ENCODE measurements at regions not wholly inside any gene's neighbourhood (a gene's known extent, or its start where the extent isn't known, plus 50 kb on each side); places are given as distances from the start of the nearest gene placed in this dataset.

GRCh38 chr20:17863577-17864292 is 104.9 kb downstream of the SNX5 start (continued):
- TF ChIP-seq GPBP1L1 (CRISPR knock-in tag; IDR thresholded peaks at IDR 0.05) (no peak), CHCHD3 (CRISPR knock-in tag; IDR thresholded peaks at IDR 0.05) (0 out of 2 replicates have a peak, but pooled peaks have one; percentile 2), KLF16 (CRISPR knock-in tag; IDR thresholded peaks at IDR 0.05) (peak in 1 of 2 experiments; percentile 97; a peak in 2 of 4 replicates), WIZ (CRISPR knock-in tag; IDR thresholded peaks at IDR 0.05) (0 out of 2 replicates have a peak, but pooled peaks have one; percentile 56), ZNF432 (CRISPR knock-in tag; IDR thresholded peaks at IDR 0.05; ENCODE audit: borderline replicate concordance) (no peak), RBM39 (IDR thresholded peaks at IDR 0.05; ENCODE audit: low read depth, low read length, poor library complexity, severe bottlenecking) (peak; percentile 55), NONO (IDR thresholded peaks at IDR 0.05) (no peak), NONO (CRISPR knock-in tag; conservative IDR thresholded peaks at IDR 0.05) (peak; percentile 100), DNMT1 (CRISPR knock-in tag; IDR thresholded peaks at IDR 0.05) (no peak)
- TF ChIP-seq, protein P1, sequence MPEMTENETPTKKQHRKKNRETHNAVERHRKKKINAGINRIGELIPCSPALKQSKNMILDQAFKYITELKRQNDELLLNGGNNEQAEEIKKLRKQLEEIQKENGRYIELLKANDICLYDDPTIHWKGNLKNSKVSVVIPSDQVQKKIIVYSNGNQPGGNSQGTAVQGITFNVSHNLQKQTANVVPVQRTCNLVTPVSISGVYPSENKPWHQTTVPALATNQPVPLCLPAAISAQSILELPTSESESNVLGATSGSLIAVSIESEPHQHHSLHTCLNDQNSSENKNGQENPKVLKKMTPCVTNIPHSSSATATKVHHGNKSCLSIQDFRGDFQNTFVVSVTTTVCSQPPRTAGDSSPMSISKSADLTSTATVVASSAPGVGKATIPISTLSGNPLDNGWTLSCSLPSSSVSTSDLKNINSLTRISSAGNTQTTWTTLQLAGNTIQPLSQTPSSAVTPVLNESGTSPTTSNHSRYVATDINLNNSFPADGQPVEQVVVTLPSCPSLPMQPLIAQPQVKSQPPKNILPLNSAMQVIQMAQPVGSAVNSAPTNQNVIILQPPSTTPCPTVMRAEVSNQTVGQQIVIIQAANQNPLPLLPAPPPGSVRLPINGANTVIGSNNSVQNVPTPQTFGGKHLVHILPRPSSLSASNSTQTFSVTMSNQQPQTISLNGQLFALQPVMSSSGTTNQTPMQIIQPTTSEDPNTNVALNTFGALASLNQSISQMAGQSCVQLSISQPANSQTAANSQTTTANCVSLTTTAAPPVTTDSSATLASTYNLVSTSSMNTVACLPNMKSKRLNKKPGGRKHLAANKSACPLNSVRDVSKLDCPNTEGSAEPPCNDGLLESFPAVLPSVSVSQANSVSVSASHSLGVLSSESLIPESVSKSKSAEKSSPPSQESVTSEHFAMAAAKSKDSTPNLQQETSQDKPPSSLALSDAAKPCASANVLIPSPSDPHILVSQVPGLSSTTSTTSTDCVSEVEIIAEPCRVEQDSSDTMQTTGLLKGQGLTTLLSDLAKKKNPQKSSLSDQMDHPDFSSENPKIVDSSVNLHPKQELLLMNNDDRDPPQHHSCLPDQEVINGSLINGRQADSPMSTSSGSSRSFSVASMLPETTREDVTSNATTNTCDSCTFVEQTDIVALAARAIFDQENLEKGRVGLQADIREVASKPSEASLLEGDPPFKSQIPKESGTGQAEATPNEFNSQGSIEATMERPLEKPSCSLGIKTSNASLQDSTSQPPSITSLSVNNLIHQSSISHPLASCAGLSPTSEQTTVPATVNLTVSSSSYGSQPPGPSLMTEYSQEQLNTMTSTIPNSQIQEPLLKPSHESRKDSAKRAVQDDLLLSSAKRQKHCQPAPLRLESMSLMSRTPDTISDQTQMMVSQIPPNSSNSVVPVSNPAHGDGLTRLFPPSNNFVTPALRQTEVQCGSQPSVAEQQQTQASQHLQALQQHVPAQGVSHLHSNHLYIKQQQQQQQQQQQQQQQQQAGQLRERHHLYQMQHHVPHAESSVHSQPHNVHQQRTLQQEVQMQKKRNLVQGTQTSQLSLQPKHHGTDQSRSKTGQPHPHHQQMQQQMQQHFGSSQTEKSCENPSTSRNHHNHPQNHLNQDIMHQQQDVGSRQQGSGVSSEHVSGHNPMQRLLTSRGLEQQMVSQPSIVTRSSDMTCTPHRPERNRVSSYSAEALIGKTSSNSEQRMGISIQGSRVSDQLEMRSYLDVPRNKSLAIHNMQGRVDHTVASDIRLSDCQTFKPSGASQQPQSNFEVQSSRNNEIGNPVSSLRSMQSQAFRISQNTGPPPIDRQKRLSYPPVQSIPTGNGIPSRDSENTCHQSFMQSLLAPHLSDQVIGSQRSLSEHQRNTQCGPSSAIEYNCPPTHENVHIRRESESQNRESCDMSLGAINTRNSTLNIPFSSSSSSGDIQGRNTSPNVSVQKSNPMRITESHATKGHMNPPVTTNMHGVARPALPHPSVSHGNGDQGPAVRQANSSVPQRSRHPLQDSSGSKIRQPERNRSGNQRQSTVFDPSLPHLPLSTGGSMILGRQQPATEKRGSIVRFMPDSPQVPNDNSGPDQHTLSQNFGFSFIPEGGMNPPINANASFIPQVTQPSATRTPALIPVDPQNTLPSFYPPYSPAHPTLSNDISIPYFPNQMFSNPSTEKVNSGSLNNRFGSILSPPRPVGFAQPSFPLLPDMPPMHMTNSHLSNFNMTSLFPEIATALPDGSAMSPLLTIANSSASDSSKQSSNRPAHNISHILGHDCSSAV (CRISPR knock-in tag; IDR thresholded peaks at IDR 0.05; ENCODE audit: borderline replicate concordance) = 0 out of 2 replicates have a peak, but pooled peaks have one; percentile 65
- TF ChIP-seq, protein P2, sequence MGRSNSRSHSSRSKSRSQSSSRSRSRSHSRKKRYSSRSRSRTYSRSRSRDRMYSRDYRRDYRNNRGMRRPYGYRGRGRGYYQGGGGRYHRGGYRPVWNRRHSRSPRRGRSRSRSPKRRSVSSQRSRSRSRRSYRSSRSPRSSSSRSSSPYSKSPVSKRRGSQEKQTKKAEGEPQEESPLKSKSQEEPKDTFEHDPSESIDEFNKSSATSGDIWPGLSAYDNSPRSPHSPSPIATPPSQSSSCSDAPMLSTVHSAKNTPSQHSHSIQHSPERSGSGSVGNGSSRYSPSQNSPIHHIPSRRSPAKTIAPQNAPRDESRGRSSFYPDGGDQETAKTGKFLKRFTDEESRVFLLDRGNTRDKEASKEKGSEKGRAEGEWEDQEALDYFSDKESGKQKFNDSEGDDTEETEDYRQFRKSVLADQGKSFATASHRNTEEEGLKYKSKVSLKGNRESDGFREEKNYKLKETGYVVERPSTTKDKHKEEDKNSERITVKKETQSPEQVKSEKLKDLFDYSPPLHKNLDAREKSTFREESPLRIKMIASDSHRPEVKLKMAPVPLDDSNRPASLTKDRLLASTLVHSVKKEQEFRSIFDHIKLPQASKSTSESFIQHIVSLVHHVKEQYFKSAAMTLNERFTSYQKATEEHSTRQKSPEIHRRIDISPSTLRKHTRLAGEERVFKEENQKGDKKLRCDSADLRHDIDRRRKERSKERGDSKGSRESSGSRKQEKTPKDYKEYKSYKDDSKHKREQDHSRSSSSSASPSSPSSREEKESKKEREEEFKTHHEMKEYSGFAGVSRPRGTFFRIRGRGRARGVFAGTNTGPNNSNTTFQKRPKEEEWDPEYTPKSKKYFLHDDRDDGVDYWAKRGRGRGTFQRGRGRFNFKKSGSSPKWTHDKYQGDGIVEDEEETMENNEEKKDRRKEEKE (IDR thresholded peaks at IDR 0.05) = no peak
- TF ChIP-seq, protein P3, sequence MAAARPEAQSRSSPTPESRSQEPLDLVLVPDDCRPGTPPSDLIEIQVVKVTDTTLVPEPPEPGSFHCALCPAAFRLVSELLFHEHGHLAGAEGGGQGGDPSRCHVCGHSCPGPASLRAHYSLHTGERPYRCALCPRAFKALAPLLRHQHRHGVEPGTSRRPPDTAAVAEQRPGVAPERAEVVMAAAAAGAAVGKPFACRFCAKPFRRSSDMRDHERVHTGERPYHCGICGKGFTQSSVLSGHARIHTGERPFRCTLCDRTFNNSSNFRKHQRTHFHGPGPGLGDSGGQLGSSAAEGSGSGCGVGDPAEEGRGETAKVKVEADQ (CRISPR knock-in tag; IDR thresholded peaks at IDR 0.05; ENCODE audit: borderline replicate concordance) = peak; percentile 97
- TF ChIP-seq, protein P4, sequence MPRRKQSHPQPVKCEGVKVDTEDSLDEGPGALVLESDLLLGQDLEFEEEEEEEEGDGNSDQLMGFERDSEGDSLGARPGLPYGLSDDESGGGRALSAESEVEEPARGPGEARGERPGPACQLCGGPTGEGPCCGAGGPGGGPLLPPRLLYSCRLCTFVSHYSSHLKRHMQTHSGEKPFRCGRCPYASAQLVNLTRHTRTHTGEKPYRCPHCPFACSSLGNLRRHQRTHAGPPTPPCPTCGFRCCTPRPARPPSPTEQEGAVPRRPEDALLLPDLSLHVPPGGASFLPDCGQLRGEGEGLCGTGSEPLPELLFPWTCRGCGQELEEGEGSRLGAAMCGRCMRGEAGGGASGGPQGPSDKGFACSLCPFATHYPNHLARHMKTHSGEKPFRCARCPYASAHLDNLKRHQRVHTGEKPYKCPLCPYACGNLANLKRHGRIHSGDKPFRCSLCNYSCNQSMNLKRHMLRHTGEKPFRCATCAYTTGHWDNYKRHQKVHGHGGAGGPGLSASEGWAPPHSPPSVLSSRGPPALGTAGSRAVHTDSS (CRISPR knock-in tag; conservative IDR thresholded peaks at IDR 0.05) = no peak

All from HepG2 (cell line).